WTC11 (cell line): ENCODE measurements at regions not wholly inside any gene's neighbourhood (a gene's known extent, or its start where the extent isn't known, plus 50 kb on each side); places are given as distances from the start of the nearest gene placed in this dataset.

Experiments
- CBFB ChIP-seq: sonication (generic); formaldehyde crosslinking; IDR thresholded peaks from 2 replicates; pipeline ENCODE4 v1.8.1; 2022; ENCODE audit warnings: mild to moderate bottlenecking, low read depth, missing genetic modification reagents
- CTCF ChIP-seq: fragments of 200-600 bp; IDR thresholded peaks from 2 replicates; pipeline ENCODE4 v1.8.0; 2022; ENCODE audit warnings: antibody characterized with exemption
- ETV6 ChIP-seq: sonication (generic); formaldehyde crosslinking; IDR thresholded peaks from 2 replicates; pipeline ENCODE4 v1.8.1; 2022; ENCODE audit warnings: mild to moderate bottlenecking, missing genetic modification reagents
- NR2C2 ChIP-seq: sonication (generic); formaldehyde crosslinking; IDR thresholded peaks from 2 replicates; pipeline ENCODE4 v1.8.0; 2022; ENCODE audit warnings: mild to moderate bottlenecking, missing genetic modification reagents
- TEAD1 ChIP-seq: sonication (generic); formaldehyde crosslinking; IDR thresholded peaks from 2 replicates; pipeline ENCODE4 v1.8.0; 2022; ENCODE audit warnings: mild to moderate bottlenecking, missing genetic modification reagents
- ZNF219 ChIP-seq: sonication (generic); formaldehyde crosslinking; IDR thresholded peaks from 2 replicates; pipeline ENCODE4 v1.8.0; 2023; ENCODE audit warnings: missing genetic modification reagents, mild to moderate bottlenecking, borderline replicate concordance
- TF ChIP-seq, protein P1 (sequence below): sonication (generic); formaldehyde crosslinking; IDR thresholded peaks from 2 replicates; pipeline ENCODE4 v1.8.0; 2022; ENCODE audit warnings: mild to moderate bottlenecking, missing genetic modification reagents
- TF ChIP-seq, protein P2 (sequence below): sonication (generic); formaldehyde crosslinking; IDR thresholded peaks from 2 replicates; pipeline ENCODE4 v1.8.1; 2023; ENCODE audit warnings: mild to moderate bottlenecking, missing genetic modification reagents
- TF ChIP-seq, protein P3 (sequence below): fragments of 250-450 bp; sonication (Bioruptor Pico); conservative IDR thresholded peaks from 2 replicates; pipeline ENCODE4 v1.9.0; 2021; ENCODE audit warnings: mild to moderate bottlenecking

DNA sequence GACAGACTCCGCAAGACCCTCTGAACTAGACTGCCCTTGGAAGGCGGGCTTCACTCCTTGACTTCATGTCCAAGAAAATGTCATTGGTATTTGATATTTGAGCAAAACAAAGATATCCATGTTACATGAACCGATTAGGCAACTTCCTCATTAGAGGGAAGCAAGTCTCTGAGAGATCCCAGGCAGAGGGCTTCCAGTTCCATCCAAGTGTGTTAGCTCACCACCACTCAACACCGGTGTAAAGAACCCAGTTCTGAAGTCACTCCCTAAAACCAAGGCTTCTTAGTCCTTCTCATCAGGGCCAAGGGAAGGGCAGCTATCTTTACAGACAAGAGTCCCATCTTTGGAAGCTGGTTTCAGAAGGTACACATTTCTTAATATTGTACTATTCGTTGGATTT lies 87.2 kb upstream of the CDKN3 start:
- TF ChIP-seq, protein P1, sequence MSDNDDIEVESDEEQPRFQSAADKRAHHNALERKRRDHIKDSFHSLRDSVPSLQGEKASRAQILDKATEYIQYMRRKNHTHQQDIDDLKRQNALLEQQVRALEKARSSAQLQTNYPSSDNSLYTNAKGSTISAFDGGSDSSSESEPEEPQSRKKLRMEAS (CRISPR knock-in tag) = no peak
- TF ChIP-seq CBFB (CRISPR knock-in tag) (no peak), ETV6 (CRISPR knock-in tag) (no peak), CTCF (no peak), ZNF219 (CRISPR knock-in tag) (no peak), TEAD1 (CRISPR knock-in tag) (no peak), NR2C2 (CRISPR knock-in tag) (no peak)
- TF ChIP-seq, protein P2, sequence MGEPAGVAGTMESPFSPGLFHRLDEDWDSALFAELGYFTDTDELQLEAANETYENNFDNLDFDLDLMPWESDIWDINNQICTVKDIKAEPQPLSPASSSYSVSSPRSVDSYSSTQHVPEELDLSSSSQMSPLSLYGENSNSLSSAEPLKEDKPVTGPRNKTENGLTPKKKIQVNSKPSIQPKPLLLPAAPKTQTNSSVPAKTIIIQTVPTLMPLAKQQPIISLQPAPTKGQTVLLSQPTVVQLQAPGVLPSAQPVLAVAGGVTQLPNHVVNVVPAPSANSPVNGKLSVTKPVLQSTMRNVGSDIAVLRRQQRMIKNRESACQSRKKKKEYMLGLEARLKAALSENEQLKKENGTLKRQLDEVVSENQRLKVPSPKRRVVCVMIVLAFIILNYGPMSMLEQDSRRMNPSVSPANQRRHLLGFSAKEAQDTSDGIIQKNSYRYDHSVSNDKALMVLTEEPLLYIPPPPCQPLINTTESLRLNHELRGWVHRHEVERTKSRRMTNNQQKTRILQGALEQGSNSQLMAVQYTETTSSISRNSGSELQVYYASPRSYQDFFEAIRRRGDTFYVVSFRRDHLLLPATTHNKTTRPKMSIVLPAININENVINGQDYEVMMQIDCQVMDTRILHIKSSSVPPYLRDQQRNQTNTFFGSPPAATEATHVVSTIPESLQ (CRISPR knock-in tag) = no peak
- TF ChIP-seq, protein P3, sequence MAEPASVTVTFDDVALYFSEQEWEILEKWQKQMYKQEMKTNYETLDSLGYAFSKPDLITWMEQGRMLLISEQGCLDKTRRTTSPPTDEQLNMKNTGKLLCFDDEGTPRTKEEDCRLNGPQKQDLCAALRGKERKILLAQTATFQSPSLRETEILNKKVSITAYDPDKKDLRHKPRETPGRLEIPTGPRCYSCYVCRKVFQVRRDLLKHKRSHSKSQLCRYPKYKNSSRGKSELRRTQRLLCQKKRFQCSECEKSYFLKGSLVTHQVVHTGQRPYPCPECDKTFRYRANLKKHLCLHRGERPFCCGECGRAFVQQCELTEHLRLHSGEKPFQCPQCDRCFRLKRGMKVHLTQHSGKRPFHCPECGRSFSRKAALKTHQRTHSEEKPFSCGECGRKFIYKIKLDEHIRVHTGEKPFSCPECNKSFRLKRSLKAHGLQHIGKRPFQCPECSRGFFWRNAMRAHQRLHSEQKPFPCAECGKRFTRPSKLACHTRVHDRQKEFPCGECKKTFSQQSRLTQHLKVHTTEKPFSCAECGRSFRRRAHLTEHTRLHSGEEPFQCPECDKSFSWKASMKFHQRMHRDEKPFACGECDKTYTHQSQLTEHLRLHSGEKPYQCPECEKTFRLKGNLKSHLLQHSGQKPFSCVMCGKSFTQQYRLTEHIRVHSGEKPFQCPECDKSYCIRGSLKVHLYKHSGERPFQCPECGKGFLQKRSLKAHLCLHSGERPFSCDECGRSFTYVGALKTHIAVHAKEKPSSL (CRISPR knock-in tag) = no peak
